ENCODE measurements at regions not wholly inside any gene's neighbourhood (a gene's known extent, or its start where the extent isn't known, plus 50 kb on each side); places are given as distances from the start of the nearest gene placed in this dataset.

DNA sequence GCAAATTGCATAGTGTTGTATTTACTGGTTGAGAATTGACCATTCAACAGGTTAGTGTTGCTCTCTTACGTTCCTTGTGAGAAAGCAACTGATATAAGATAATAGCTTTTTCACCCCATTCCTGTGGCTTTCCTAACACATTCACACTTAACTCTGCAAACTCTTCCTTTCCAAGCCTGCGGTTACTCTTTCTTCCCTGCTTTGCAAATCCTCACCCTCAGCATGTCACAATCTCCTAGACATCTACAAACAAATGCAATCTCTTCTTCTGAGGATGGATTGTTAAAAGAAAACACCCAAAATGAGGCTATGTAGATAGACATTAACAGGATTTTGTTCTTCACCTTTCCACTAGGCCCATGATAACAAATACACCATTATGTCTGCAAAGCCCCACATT is 771.7 kb upstream of the PCDH7 start:
- DNase-seq (ENCODE audit: low read depth in 6 of 9, low spot score in 9 of 9): no peak
- WGBS: 94% methylated on average over 2 of the region's 2 CpGs
- no peaks in the 10 kb centered on the region for H3K4me1 ChIP-seq (ENCODE audit: control insufficient read depth in 2 of 2, insufficient read depth in 2 of 2, low read length in 2 of 2)
- no peaks in the 10 kb centered on the region for H3K9me3 ChIP-seq (ENCODE audit: control insufficient read depth in 2 of 2, insufficient read depth in 1 of 2, low read length in 1 of 2)
- H3K36me3 ChIP-seq (ENCODE audit: control insufficient read depth in 2 of 2, insufficient read depth in 2 of 2, low read length in 1 of 2): no peaks in the 10 kb centered on the region
- no peak overlapping the region for H3K27ac ChIP-seq (ENCODE audit: low read depth in 1 of 2, low read length in 1 of 2)
- H3K27me3 ChIP-seq (ENCODE audit: control insufficient read depth in 2 of 2, insufficient read depth in 1 of 2, low read length in 1 of 2): no peaks in the 10 kb centered on the region
- H3K4me3 ChIP-seq (ENCODE audit: low read length in 2 of 2): no peak overlapping the region

- Histone ChIP-seq H3K36me3 (ENCODE audit: control insufficient read depth in 2 of 2, insufficient read depth in 2 of 2, low read length in 1 of 2) (no peaks in the 10 kb centered on the region), H3K27ac (ENCODE audit: low read depth in 1 of 2, low read length in 1 of 2) (no peak overlapping the region), H3K9me3 (ENCODE audit: control insufficient read depth in 2 of 2, insufficient read depth in 1 of 2, low read length in 1 of 2) (no peaks in the 10 kb centered on the region), H3K27me3 (ENCODE audit: control insufficient read depth in 2 of 2, insufficient read depth in 1 of 2, low read length in 1 of 2) (no peaks in the 10 kb centered on the region), H3K4me3 (ENCODE audit: low read length in 2 of 2) (no peak overlapping the region), H3K4me1 (ENCODE audit: control insufficient read depth in 2 of 2, insufficient read depth in 2 of 2, low read length in 2 of 2) (no peaks in the 10 kb centered on the region)
- DNase-seq (ENCODE audit: low read depth in 6 of 9, low spot score in 9 of 9): no peak
Observed at GRCh38 chr4:29948858-29949257, 771.3 kb upstream of the PCDH7 start.

DNA sequence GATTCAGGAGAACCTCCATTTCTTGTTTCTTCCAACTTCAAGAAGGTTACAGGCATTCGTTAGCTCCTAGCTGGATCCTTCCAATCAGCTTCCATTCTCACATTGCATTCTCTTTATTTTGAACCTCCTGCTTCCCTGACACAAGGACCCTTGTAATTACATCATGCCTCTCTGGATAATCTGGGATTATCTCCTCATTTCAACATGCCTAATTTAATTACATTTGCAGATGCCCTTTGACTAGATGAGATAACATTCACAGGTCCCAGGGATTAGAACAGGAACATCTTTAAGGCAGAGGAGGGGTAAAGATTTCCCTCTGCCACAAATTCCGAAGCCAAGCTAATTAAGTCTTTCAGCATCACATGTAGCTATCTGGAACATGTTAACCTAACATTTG is 753.8 kb upstream of the PCDH7 start:
- Histone ChIP-seq H3K27ac (ENCODE audit: low read depth in 1 of 2, low read length in 1 of 2) (no peak overlapping the region), H3K4me3 (ENCODE audit: low read length in 2 of 2) (no peak overlapping the region), H3K36me3 (ENCODE audit: control insufficient read depth in 2 of 2, insufficient read depth in 2 of 2, low read length in 1 of 2) (no peaks in the 10 kb centered on the region), H3K27me3 (ENCODE audit: control insufficient read depth in 2 of 2, insufficient read depth in 1 of 2, low read length in 1 of 2) (no peaks in the 10 kb centered on the region), H3K9me3 (ENCODE audit: control insufficient read depth in 2 of 2, insufficient read depth in 1 of 2, low read length in 1 of 2) (no peaks in the 10 kb centered on the region), H3K4me1 (ENCODE audit: control insufficient read depth in 2 of 2, insufficient read depth in 2 of 2, low read length in 2 of 2) (no peaks in the 10 kb centered on the region)
- no peak for DNase-seq (ENCODE audit: low read depth in 6 of 9, low spot score in 9 of 9)
- WGBS: 83% methylated on average over 2 of the region's 2 CpGs

DNA sequence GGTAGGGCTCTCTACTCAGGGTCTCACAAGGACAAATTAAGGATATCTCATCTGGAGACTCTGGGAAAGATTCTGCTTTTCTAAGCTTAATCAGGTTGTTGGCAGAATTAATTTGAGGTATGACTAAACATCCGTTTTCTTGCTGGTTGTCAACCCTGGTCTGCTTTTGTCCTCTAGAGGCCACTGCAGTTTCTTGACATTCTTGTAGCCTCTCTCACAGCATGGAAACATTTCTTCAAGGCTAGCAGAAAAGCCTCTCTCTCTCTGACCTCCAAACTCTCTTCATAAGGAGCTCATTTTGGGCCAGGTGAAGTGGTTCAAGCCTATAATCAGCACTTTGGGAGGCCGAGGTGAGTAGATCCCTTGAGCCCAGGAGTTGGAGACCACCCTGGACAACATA is 749.5 kb upstream of the PCDH7 start:
- no peak for DNase-seq (ENCODE audit: low read depth in 6 of 9, low spot score in 9 of 9)
- no peaks in the 10 kb centered on the region for H3K9me3 ChIP-seq (ENCODE audit: control insufficient read depth in 2 of 2, insufficient read depth in 1 of 2, low read length in 1 of 2)
- no peaks in the 10 kb centered on the region for H3K27me3 ChIP-seq (ENCODE audit: control insufficient read depth in 2 of 2, insufficient read depth in 1 of 2, low read length in 1 of 2)
- H3K27ac ChIP-seq (ENCODE audit: low read depth in 1 of 2, low read length in 1 of 2): no peak overlapping the region
- no peak overlapping the region for H3K4me3 ChIP-seq (ENCODE audit: low read length in 2 of 2)
- WGBS: 73% methylated on average over 2 of the region's 2 CpGs
- no peaks in the 10 kb centered on the region for H3K36me3 ChIP-seq (ENCODE audit: control insufficient read depth in 2 of 2, insufficient read depth in 2 of 2, low read length in 1 of 2)
- no peaks in the 10 kb centered on the region for H3K4me1 ChIP-seq (ENCODE audit: control insufficient read depth in 2 of 2, insufficient read depth in 2 of 2, low read length in 2 of 2)

DNA sequence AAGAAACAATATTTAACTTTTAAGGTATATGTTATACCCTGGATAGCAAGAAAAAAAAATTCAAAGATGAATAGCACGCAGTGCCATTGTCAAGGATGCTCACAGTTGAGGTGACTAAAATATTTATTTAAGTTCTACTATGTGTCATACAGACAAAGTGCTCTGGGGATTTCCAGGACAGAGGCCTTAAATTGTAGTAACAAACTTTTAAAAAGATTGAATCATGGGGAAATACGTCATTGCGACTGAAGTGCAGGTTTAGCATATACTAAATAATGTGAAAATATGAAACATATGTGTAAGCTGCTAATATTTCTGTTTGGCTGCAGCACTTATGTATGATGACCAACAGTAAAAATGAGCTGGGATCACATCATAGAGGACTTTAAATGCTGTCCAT is 748.0 kb upstream of the PCDH7 start:
- no peaks in the 10 kb centered on the region for H3K9me3 ChIP-seq (ENCODE audit: control insufficient read depth in 2 of 2, insufficient read depth in 1 of 2, low read length in 1 of 2)
- no peak overlapping the region for H3K27ac ChIP-seq (ENCODE audit: low read depth in 1 of 2, low read length in 1 of 2)
- no peak for DNase-seq (ENCODE audit: low read depth in 6 of 9, low spot score in 9 of 9)
- H3K4me3 ChIP-seq (ENCODE audit: low read length in 2 of 2): no peak overlapping the region
- H3K36me3 ChIP-seq (ENCODE audit: control insufficient read depth in 2 of 2, insufficient read depth in 2 of 2, low read length in 1 of 2): no peaks in the 10 kb centered on the region
- no peaks in the 10 kb centered on the region for H3K27me3 ChIP-seq (ENCODE audit: control insufficient read depth in 2 of 2, insufficient read depth in 1 of 2, low read length in 1 of 2)
- WGBS: 96% methylated on average over 3 of the region's 3 CpGs
- no peaks in the 10 kb centered on the region for H3K4me1 ChIP-seq (ENCODE audit: control insufficient read depth in 2 of 2, insufficient read depth in 2 of 2, low read length in 2 of 2)

GRCh38 chr4:29983890-29984289 is 736.3 kb upstream of the PCDH7 start:
- Histone ChIP-seq H3K4me1 (ENCODE audit: control insufficient read depth in 2 of 2, insufficient read depth in 2 of 2, low read length in 2 of 2) (no peaks in the 10 kb centered on the region), H3K27me3 (ENCODE audit: control insufficient read depth in 2 of 2, insufficient read depth in 1 of 2, low read length in 1 of 2) (no peaks in the 10 kb centered on the region), H3K9me3 (ENCODE audit: control insufficient read depth in 2 of 2, insufficient read depth in 1 of 2, low read length in 1 of 2) (peaks cover 0 to 4% of the 10 kb centered on the region in 2 donors), H3K4me3 (ENCODE audit: low read length in 2 of 2) (no peak overlapping the region), H3K36me3 (ENCODE audit: control insufficient read depth in 2 of 2, insufficient read depth in 2 of 2, low read length in 1 of 2) (no peaks in the 10 kb centered on the region), H3K27ac (ENCODE audit: low read depth in 1 of 2, low read length in 1 of 2) (no peak overlapping the region)
- 94% methylated on average over 3 of the region's 3 CpGs for WGBS
- no peak for DNase-seq (ENCODE audit: low read depth in 6 of 9, low spot score in 9 of 9)

GRCh38 chr4:30001628-30002027 is 718.5 kb upstream of the PCDH7 start:
- no peaks in the 10 kb centered on the region for H3K36me3 ChIP-seq (ENCODE audit: control insufficient read depth in 2 of 2, insufficient read depth in 2 of 2, low read length in 1 of 2)
- whole genome bisulfite sequencing: 78% methylated on average over 1 of the region's 1 CpG

GRCh38 chr4:30002341-30002740 is 717.8 kb upstream of the PCDH7 start:
- Histone ChIP-seq H3K36me3 (ENCODE audit: control insufficient read depth in 2 of 2, insufficient read depth in 2 of 2, low read length in 1 of 2) (no peaks in the 10 kb centered on the region), H3K4me3 (ENCODE audit: low read length in 2 of 2) (no peak overlapping the region), H3K4me1 (ENCODE audit: control insufficient read depth in 2 of 2, insufficient read depth in 2 of 2, low read length in 2 of 2) (no peaks in the 10 kb centered on the region), H3K27ac (ENCODE audit: low read depth in 1 of 2, low read length in 1 of 2) (no peak overlapping the region), H3K9me3 (ENCODE audit: control insufficient read depth in 2 of 2, insufficient read depth in 1 of 2, low read length in 1 of 2) (peaks cover 0 to 2% of the 10 kb centered on the region in 2 donors), H3K27me3 (ENCODE audit: control insufficient read depth in 2 of 2, insufficient read depth in 1 of 2, low read length in 1 of 2) (no peaks in the 10 kb centered on the region)
- no peak for DNase-seq (ENCODE audit: low read depth in 6 of 9, low spot score in 9 of 9)
- 87% methylated on average over 3 of the region's 3 CpGs for WGBS

More at GRCh38 chr4:30001628-30002027, 718.5 kb upstream of the PCDH7 start:
- no peak for DNase-seq (ENCODE audit: low read depth in 6 of 9, low spot score in 9 of 9)
- Histone ChIP-seq H3K4me3 (ENCODE audit: low read length in 2 of 2) (no peak overlapping the region), H3K9me3 (ENCODE audit: control insufficient read depth in 2 of 2, insufficient read depth in 1 of 2, low read length in 1 of 2) (no peaks in the 10 kb centered on the region), H3K4me1 (ENCODE audit: control insufficient read depth in 2 of 2, insufficient read depth in 2 of 2, low read length in 2 of 2) (no peaks in the 10 kb centered on the region), H3K27ac (ENCODE audit: low read depth in 1 of 2, low read length in 1 of 2) (no peak overlapping the region), H3K27me3 (ENCODE audit: control insufficient read depth in 2 of 2, insufficient read depth in 1 of 2, low read length in 1 of 2) (no peaks in the 10 kb centered on the region)

- H3K27ac ChIP-seq (ENCODE audit: low read depth in 1 of 2, low read length in 1 of 2): no peak overlapping the region
- H3K4me3 ChIP-seq (ENCODE audit: low read length in 2 of 2): no peak overlapping the region
- no peaks in the 10 kb centered on the region for H3K36me3 ChIP-seq (ENCODE audit: control insufficient read depth in 2 of 2, insufficient read depth in 2 of 2, low read length in 1 of 2)
- 88% methylated on average over 4 of the region's 4 CpGs for WGBS
- H3K9me3 ChIP-seq (ENCODE audit: control insufficient read depth in 2 of 2, insufficient read depth in 1 of 2, low read length in 1 of 2): peaks cover 0 to 12% of the 10 kb centered on the region in 2 donors
- no peaks in the 10 kb centered on the region for H3K27me3 ChIP-seq (ENCODE audit: control insufficient read depth in 2 of 2, insufficient read depth in 1 of 2, low read length in 1 of 2)
- no peaks in the 10 kb centered on the region for H3K4me1 ChIP-seq (ENCODE audit: control insufficient read depth in 2 of 2, insufficient read depth in 2 of 2, low read length in 2 of 2)
- no peak for DNase-seq (ENCODE audit: low read depth in 6 of 9, low spot score in 9 of 9)
Observed at GRCh38 chr4:30005995-30006394, 714.2 kb upstream of the PCDH7 start.

DNA sequence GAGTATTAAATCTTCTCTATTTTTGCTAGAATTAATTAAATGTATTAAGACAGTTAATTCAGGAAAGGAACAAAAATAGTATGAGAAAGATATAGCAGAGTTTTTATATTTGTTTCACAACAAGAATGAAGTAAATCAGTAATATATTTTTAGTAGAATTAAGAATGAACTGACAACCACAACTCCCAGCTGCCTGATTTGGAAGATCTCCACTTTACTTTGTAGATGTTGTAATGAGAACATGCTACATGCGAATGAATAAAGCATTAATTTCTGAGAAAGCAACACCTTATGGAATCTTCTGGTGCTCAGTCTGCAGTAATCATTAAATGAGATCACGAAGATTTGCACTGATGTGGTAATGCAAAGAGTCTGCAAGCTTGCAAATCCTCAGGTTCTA is 695.6 kb upstream of the PCDH7 start:
- 70% methylated on average over 2 of the region's 2 CpGs for WGBS
- Histone ChIP-seq H3K9me3 (ENCODE audit: control insufficient read depth in 2 of 2, insufficient read depth in 1 of 2, low read length in 1 of 2) (peaks cover 0 to 4% of the 10 kb centered on the region in 2 donors), H3K27me3 (ENCODE audit: control insufficient read depth in 2 of 2, insufficient read depth in 1 of 2, low read length in 1 of 2) (no peaks in the 10 kb centered on the region), H3K36me3 (ENCODE audit: control insufficient read depth in 2 of 2, insufficient read depth in 2 of 2, low read length in 1 of 2) (no peaks in the 10 kb centered on the region), H3K4me3 (ENCODE audit: low read length in 2 of 2) (no peak overlapping the region), H3K27ac (ENCODE audit: low read depth in 1 of 2, low read length in 1 of 2) (no peak overlapping the region), H3K4me1 (ENCODE audit: control insufficient read depth in 2 of 2, insufficient read depth in 2 of 2, low read length in 2 of 2) (no peaks in the 10 kb centered on the region)
- no peak for DNase-seq (ENCODE audit: low read depth in 6 of 9, low spot score in 9 of 9)
